CD4-positive, alpha-beta T cell (primary cell): ENCODE measurements at regions not wholly inside any gene's neighbourhood (a gene's known extent, or its start where the extent isn't known, plus 50 kb on each side); places are given as distances from the start of the nearest gene placed in this dataset.

Experiments
- ATAC-seq: fragments of 200-7000 bp; cut with Tn5 transposase; one replicate; pipeline ENCODE4 v1.10.0; 2022; ENCODE audit warnings: mild to moderate bottlenecking; ENCODE audit not compliant: poor library complexity
- CTCF ChIA-PET: fragments of 350-600 bp; sonication (Branson Sonifier 250); formaldehyde crosslinking; loops from one replicate; lab custom pipeline; 2021; ENCODE audit warnings: antibody characterized with exemption, inconsistent platforms; lab: Charles Lee
- POLR2A ChIA-PET: fragments of 350-600 bp; sonication (Branson Sonifier 250); formaldehyde crosslinking; loops from one replicate; lab custom pipeline; 2021; ENCODE audit warnings: antibody characterized with exemption, inconsistent platforms; lab: Charles Lee
- DNase-seq, 14 experiments: peaks; one replicate each; pipeline ENCODE4 v3.0.0-alpha.2; 2013 to 2020; ENCODE audit warnings: mixed read lengths in 2 of 14
- H3K27ac ChIP-seq, 2 donors: one replicate each; pipeline versions ENCODE4 v1.5.1 to v1.7.0; 2013; ENCODE audit warnings: low read length in 2 of 2, low read depth in 1 of 2, mild to moderate bottlenecking in 1 of 2
- H3K27me3 ChIP-seq, 2 experiments: 1 replicate in 1 of 2; 2 replicates in 1 of 2; pipeline versions ENCODE4 v1.6.1 to v1.7.0; 2013; ENCODE audit warnings: low read length in 2 of 2, control low read depth in 1 of 2, mild to moderate bottlenecking in 1 of 2, moderate library complexity in 1 of 2; ENCODE audit not compliant: insufficient read depth in 2 of 2, control insufficient read depth in 1 of 2
- H3K36me3 ChIP-seq: one replicate; pipeline ENCODE4 v1.6.1; 2013; ENCODE audit warnings: low read length, control low read depth; ENCODE audit not compliant: insufficient read depth
- H3K4me1 ChIP-seq: one replicate; pipeline ENCODE4 v1.6.1; 2013; ENCODE audit warnings: low read length, control low read depth; ENCODE audit not compliant: insufficient read depth
- H3K4me3 ChIP-seq: one replicate; pipeline ENCODE4 v1.5.1; 2013; ENCODE audit warnings: mild to moderate bottlenecking, low read length, moderate library complexity
- H3K9me3 ChIP-seq, 2 experiments: 1 replicate in 1 of 2; 2 replicates in 1 of 2; pipeline versions ENCODE4 v1.6.1 to v1.7.0; 2013; ENCODE audit warnings: low read length in 2 of 2, mild to moderate bottlenecking in 2 of 2, control low read depth in 1 of 2, moderate library complexity in 1 of 2; ENCODE audit not compliant: control insufficient read depth in 1 of 2, insufficient read depth in 1 of 2
- H3K27ac Mint-ChIP-seq: one replicate; pipeline ENCODE4 v1.8.0; 2020; ENCODE audit warnings: mixed read lengths
- H3K27me3 Mint-ChIP-seq: one replicate; pipeline ENCODE4 v1.8.0; 2021; ENCODE audit warnings: mixed read lengths
- H3K36me3 Mint-ChIP-seq: one replicate; pipeline ENCODE4 v1.8.0; 2021; ENCODE audit warnings: low read depth, mixed read lengths
- H3K4me1 Mint-ChIP-seq: one replicate; pipeline ENCODE4 v1.8.0; 2021; ENCODE audit warnings: low read depth, mixed read lengths
- H3K4me3 Mint-ChIP-seq: one replicate; pipeline ENCODE4 v1.8.0; 2020; ENCODE audit warnings: mild to moderate bottlenecking, mixed read lengths
- H3K9me3 Mint-ChIP-seq: one replicate; pipeline ENCODE4 v1.8.0; 2020; ENCODE audit warnings: mixed read lengths
- intact Hi-C, 2 experiments: fragments of 100-400 bp; cut with DNase I in 1 of 2; cut with micrococcal nuclease in 1 of 2; formaldehyde crosslinking; loops; one replicate each; pipeline versions ENCODE4 v1.15.1 to v1.9.0; 2023 to 2025; cut with DNase I, micrococcal nuclease
- TF ChIP-seq, protein P1 (sequence below): fragments of 200-600 bp; IDR thresholded peaks from one replicate; pipeline ENCODE4 v1.8.0; 2022; ENCODE audit warnings: antibody characterized with exemption, mild to moderate bottlenecking

DNA sequence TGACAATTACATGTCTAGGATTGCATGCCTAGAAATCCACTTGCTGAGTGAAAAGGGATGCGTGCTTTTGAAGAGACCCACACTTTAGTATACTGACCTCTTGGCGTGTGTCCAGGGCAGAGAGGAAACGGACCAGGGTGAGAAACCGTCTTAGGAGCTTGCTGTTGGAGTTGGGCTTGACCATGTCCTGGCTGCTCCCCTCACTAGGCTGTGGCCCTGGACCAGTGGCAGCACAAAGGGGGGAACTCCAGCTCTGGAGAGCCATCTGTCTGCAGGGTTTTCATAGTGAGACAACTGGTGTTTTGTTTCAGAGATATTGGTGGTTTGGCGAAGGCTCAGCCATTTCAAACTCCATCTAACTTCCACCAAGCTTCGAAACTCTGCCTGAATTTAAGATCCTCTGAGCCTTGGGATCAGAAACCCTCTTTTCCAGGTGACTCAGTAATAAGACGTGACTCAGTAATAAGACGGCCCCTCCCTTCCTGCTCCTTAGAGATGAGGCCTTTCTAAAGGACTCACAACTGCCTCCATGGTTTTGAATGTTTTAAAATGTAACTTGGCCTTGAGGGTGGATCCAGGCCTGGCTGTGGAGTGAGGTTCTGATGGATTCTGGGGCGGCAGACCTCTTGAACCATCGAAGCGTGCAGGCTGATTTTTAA, 165.8 kb downstream of the MELK start:
- ATAC-seq, result no peak
- intact Hi-C loops, result no loop called here
- Histone ChIP-seq H3K27ac (no peak overlapping the region), H3K4me1 (peaks cover 4% of the 10 kb centered on the region), H3K4me3 (no peak overlapping the region), H3K9me3 (no peaks in the 10 kb centered on the region), H3K36me3 (no peaks in the 10 kb centered on the region), H3K27me3 (peaks cover 30 to 48% of the 10 kb centered on the region in 2 experiments)
- Mint-ChIP-seq H3K36me3 (no peaks in the 10 kb centered on the region), H3K9me3 (no peaks in the 10 kb centered on the region), H3K4me1 (peaks cover 5% of the 10 kb centered on the region), H3K4me3 (no peak overlapping the region), H3K27me3 (peaks cover 53% of the 10 kb centered on the region), H3K27ac (no peak overlapping the region)
- TF ChIP-seq, protein P1, sequence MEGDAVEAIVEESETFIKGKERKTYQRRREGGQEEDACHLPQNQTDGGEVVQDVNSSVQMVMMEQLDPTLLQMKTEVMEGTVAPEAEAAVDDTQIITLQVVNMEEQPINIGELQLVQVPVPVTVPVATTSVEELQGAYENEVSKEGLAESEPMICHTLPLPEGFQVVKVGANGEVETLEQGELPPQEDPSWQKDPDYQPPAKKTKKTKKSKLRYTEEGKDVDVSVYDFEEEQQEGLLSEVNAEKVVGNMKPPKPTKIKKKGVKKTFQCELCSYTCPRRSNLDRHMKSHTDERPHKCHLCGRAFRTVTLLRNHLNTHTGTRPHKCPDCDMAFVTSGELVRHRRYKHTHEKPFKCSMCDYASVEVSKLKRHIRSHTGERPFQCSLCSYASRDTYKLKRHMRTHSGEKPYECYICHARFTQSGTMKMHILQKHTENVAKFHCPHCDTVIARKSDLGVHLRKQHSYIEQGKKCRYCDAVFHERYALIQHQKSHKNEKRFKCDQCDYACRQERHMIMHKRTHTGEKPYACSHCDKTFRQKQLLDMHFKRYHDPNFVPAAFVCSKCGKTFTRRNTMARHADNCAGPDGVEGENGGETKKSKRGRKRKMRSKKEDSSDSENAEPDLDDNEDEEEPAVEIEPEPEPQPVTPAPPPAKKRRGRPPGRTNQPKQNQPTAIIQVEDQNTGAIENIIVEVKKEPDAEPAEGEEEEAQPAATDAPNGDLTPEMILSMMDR, result no peak
- DNase-seq, result no peak
- ChIA-PET POLR2A (no interaction called here), CTCF (no interaction called here)

DNA sequence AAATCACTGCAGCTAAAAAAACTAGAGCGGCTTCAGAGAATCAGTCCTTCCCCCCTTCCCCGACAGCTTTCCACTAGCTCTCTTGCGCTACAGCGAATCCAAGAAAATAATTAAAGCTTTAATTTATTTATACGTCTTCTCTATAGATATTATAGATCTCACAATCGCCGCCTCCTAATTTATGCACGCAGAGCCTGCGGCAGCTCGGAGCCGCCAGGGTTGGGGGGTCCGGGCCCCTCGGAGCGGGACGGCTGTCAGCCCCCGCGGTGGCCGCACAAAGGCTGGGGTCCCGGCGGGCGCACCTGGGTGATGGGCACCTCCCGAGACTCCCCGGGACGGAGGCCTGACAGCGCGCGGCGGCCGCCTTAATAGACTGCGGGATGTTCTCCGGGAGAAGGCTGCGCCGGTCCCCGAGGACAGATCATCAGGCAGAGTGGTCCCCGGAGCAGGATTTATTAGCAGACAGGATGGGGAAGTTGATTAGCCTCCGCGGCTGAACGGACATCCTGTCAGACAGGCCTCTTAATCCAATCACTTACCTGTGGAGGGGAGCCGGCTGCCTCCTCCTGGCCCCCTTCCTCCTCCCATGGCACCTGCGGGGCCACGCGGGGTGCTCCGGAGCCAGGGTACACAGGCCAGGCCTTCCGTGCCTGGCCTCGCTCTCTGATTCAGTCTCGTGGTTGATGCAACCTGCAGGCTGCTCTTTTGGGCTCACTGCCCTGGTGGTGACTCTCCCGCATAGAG, 166.8 kb downstream of the MELK start:
- peaks cover 5% of the 10 kb centered on the region for H3K4me1 Mint-ChIP-seq
- Histone ChIP-seq H3K36me3 (no peaks in the 10 kb centered on the region), H3K27me3 (peaks cover 30 to 48% of the 10 kb centered on the region in 2 experiments), H3K4me3 (no peak overlapping the region), H3K27ac (no peak overlapping the region), H3K4me1 (peaks cover 4% of the 10 kb centered on the region), H3K9me3 (no peaks in the 10 kb centered on the region)
- no peak overlapping the region for H3K27ac Mint-ChIP-seq
- H3K9me3 Mint-ChIP-seq, result no peaks in the 10 kb centered on the region
- no peak overlapping the region for H3K4me3 Mint-ChIP-seq
- no peak for ATAC-seq
- POLR2A ChIA-PET, result no interaction called here
- TF ChIP-seq, protein P1, result no peak
- H3K27me3 Mint-ChIP-seq, result peaks cover 63% of the 10 kb centered on the region
- CTCF ChIA-PET, result no interaction called here
- intact Hi-C loops, result no loop called here
- H3K36me3 Mint-ChIP-seq, result no peaks in the 10 kb centered on the region
- no peak for DNase-seq

DNA sequence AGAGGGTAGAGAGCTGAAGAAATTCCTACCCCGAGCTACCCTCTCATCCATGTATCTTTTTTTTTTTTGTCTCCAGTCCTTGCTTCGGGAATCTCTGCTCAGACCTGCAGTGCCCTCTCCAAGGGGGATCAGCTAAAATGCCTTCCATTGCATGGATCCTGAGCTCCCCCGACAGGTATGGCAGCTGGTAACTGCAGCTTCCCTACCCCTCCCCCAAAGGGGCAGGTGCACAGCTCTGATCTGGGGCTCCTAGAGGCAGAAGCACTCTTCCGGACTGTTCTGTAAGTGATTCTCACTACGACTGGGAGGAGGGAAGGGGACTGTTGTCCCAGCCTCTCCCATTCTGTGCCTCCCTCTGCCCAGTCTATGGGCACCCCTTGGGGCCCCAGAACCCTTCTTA, 169.6 kb downstream of the MELK start:
- no peaks in the 10 kb centered on the region for H3K9me3 ChIP-seq
- H3K27ac ChIP-seq, result no peak overlapping the region
- Mint-ChIP-seq H3K4me3 (no peak overlapping the region), H3K9me3 (no peaks in the 10 kb centered on the region), H3K4me1 (peaks cover 5% of the 10 kb centered on the region), H3K27ac (no peak overlapping the region), H3K36me3 (no peaks in the 10 kb centered on the region), H3K27me3 (peaks cover 77% of the 10 kb centered on the region)
- CTCF ChIA-PET, result no interaction called here
- H3K27me3 ChIP-seq, result peaks cover 27 to 36% of the 10 kb centered on the region in 2 experiments
- intact Hi-C loops, result no loop called here
- H3K4me3 ChIP-seq, result no peak overlapping the region
- peaks cover 4% of the 10 kb centered on the region for H3K4me1 ChIP-seq
- no peaks in the 10 kb centered on the region for H3K36me3 ChIP-seq
- ATAC-seq (no peak), DNase-seq (no peak)
- TF ChIP-seq, protein P1, result no peak
- POLR2A ChIA-PET, result interaction anchor here (1.9 kb wide), 1 partner anchor 24 kb away, joined by 6 read pairs; no protein-coding TSS in a partner anchor
